KMS-11 (cell line): ENCODE measurements at regions not wholly inside any gene's neighbourhood (a gene's known extent, or its start where the extent isn't known, plus 50 kb on each side); places are given as distances from the start of the nearest gene placed in this dataset.

Experiments
- H2AFZ ChIP-seq: fragments of 200-600 bp; sonication (generic); 2 replicates; pipeline ENCODE4 v1.6.1; 2016; ENCODE audit warnings: antibody characterized with exemption, mixed run types, low read depth
- H3K27ac ChIP-seq: fragments of 200-600 bp; sonication (generic); 2 replicates; pipeline ENCODE4 v1.6.1; 2016; ENCODE audit warnings: mild to moderate bottlenecking, mixed run types
- H3K27me3 ChIP-seq: fragments of 200-600 bp; sonication (generic); 2 replicates; pipeline ENCODE4 v1.6.1; 2017; ENCODE audit warnings: mild to moderate bottlenecking, low read depth, mixed run types, moderate library complexity; ENCODE audit not compliant: insufficient read depth
- H3K36me3 ChIP-seq: fragments of 200-600 bp; sonication (generic); 2 replicates; pipeline ENCODE4 v1.6.1; 2017; ENCODE audit warnings: mild to moderate bottlenecking, mixed run types; ENCODE audit not compliant: insufficient read depth
- H3K4me1 ChIP-seq: fragments of 200-600 bp; sonication (generic); 2 replicates; pipeline ENCODE4 v1.6.1; 2016; ENCODE audit warnings: mild to moderate bottlenecking, low read depth, mixed run types; ENCODE audit not compliant: poor library complexity, severe bottlenecking
- H3K4me2 ChIP-seq: fragments of 200-600 bp; sonication (generic); 2 replicates; pipeline ENCODE4 v1.7.0; 2016; ENCODE audit warnings: mild to moderate bottlenecking, mixed run types
- H3K4me3 ChIP-seq: fragments of 200-600 bp; sonication (generic); IDR thresholded peaks from 2 replicates; pipeline ENCODE4 v1.6.1; 2017; ENCODE audit warnings: low read depth, low read length, mixed read lengths; ENCODE audit not compliant: insufficient read depth
- H3K79me2 ChIP-seq: fragments of 200-600 bp; sonication (generic); 2 replicates; pipeline ENCODE4 v1.6.1; 2016; ENCODE audit warnings: low read depth, mixed run types; ENCODE audit not compliant: insufficient read depth
- H3K9ac ChIP-seq: fragments of 200-600 bp; sonication (generic); 2 replicates; pipeline ENCODE4 v1.6.1; 2016; ENCODE audit warnings: mild to moderate bottlenecking, mixed run types
- H4K20me1 ChIP-seq: fragments of 200-600 bp; sonication (generic); 2 replicates; pipeline ENCODE4 v1.6.1; 2016; ENCODE audit warnings: mild to moderate bottlenecking, mixed run types; ENCODE audit not compliant: insufficient read depth
- TF ChIP-seq, protein P1 (sequence below): fragments of 200-600 bp; sonication (generic); conservative IDR thresholded peaks from 2 replicates; pipeline ENCODE4 v1.6.1; 2017; ENCODE audit warnings: low read depth, mild to moderate bottlenecking, antibody characterized with exemption, low read length, moderate library complexity, mixed read lengths

DNA sequence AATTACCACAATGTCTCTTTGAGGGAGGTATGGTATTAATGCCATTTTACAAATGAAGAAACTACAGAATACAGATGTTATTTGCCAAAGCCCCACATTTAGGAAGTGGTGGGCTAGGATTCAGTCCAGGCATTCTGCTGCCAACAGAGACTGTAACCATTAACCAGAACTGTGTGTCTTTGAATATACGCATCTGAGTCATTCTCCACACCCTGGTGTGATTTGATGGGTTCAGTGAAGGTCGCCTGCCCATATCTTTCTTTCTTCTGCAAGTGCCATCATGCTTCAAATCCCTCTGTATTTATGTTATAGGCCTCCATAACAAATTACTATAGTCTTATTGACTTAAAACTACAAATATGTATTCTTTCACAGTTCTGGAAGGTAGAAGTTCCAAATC is 479.0 kb upstream of the DCC start:
- no peak overlapping the region for H3K9ac ChIP-seq
- H4K20me1 ChIP-seq = no peaks in the 10 kb centered on the region
- no peak overlapping the region for H3K27ac ChIP-seq
- no peak overlapping the region for H3K4me3 ChIP-seq
- no peaks in the 10 kb centered on the region for H3K4me1 ChIP-seq
- H3K4me2 ChIP-seq = no peak overlapping the region
- H3K79me2 ChIP-seq = no peaks in the 10 kb centered on the region
- TF ChIP-seq, protein P1, sequence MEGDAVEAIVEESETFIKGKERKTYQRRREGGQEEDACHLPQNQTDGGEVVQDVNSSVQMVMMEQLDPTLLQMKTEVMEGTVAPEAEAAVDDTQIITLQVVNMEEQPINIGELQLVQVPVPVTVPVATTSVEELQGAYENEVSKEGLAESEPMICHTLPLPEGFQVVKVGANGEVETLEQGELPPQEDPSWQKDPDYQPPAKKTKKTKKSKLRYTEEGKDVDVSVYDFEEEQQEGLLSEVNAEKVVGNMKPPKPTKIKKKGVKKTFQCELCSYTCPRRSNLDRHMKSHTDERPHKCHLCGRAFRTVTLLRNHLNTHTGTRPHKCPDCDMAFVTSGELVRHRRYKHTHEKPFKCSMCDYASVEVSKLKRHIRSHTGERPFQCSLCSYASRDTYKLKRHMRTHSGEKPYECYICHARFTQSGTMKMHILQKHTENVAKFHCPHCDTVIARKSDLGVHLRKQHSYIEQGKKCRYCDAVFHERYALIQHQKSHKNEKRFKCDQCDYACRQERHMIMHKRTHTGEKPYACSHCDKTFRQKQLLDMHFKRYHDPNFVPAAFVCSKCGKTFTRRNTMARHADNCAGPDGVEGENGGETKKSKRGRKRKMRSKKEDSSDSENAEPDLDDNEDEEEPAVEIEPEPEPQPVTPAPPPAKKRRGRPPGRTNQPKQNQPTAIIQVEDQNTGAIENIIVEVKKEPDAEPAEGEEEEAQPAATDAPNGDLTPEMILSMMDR = no peak
- no peak overlapping the region for H2AFZ ChIP-seq
- H3K36me3 ChIP-seq = no peaks in the 10 kb centered on the region
- no peaks in the 10 kb centered on the region for H3K27me3 ChIP-seq

DNA sequence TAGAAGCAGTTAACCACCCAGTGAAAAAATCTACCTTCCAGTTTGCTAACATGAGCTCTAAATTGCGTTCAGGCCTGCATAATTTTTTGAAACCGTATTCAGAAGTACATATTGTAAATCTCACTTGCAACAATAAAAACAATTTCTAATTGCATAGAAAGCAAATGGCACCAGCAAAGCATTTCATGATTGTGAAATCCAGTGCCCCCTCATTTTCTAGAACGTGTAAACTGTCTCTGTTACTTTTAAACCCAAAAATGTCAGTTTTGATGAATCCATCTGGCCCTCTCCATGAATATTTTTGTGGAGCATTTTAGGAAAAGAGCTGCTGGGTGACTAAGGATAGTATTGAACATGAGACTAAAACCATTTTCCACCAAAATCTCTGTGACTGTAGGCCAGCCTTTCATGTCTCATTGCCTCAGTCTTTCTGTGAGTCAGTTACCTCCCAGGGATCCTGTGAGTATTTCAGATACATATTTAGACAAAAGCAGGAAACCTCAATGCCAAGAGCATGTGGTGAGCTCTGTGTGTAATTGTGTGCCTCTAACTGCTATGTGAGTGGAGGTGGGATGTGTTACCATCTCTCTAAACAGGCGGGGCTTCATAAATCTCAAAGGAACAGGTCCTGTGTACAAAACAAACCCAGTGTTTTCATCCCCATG is 477.8 kb upstream of the DCC start:
- Histone ChIP-seq H2AFZ (no peak overlapping the region), H3K79me2 (no peaks in the 10 kb centered on the region), H4K20me1 (no peaks in the 10 kb centered on the region), H3K4me3 (no peak overlapping the region), H3K27ac (no peak overlapping the region), H3K4me2 (no peak overlapping the region), H3K9ac (no peak overlapping the region), H3K4me1 (no peaks in the 10 kb centered on the region), H3K27me3 (no peaks in the 10 kb centered on the region), H3K36me3 (no peaks in the 10 kb centered on the region)
- TF ChIP-seq, protein P1 = no peak

DNA sequence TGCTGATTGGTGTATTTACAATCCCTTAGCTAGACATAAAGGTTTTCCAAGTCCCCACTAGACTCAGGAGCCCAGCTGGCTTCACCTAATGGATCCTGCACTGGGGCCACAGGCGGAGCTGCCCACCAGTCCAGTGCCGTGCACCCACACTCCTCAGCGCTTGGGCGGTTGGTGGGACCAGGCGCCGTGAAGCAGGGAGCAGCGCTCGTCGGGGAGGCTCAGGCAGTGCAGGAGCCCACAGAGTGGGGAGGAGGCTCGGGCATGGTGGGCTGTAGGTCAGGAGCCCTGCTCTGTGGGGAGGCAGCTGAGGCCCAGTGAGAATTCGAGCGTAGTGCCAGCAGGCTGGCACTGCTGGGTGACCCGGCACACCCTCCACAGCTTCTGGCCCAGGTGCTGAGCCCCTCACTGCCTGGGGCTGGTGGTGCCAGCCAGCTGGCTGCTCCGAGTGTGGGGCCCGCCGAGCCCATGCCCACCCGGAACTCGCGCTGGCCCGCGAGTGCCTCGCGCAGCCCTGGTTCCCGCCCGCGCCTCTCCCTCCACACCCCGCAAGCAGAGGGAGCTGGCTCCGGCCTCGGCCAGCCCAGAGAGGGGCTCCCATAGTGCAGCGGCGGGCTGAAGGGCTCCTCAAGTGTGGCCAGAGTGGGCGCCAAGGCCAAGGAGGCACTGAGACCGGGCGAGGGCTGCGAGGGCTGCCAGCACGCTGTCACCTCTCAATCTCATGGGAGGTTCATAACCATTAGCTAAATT is 475.6 kb upstream of the DCC start:
- H3K9ac ChIP-seq = no peak overlapping the region
- H3K79me2 ChIP-seq = no peaks in the 10 kb centered on the region
- TF ChIP-seq, protein P1 = no peak
- no peak overlapping the region for H2AFZ ChIP-seq
- no peaks in the 10 kb centered on the region for H3K4me1 ChIP-seq
- H3K4me3 ChIP-seq = no peak overlapping the region
- no peaks in the 10 kb centered on the region for H3K27me3 ChIP-seq
- H3K27ac ChIP-seq = no peak overlapping the region
- H4K20me1 ChIP-seq = no peaks in the 10 kb centered on the region
- H3K4me2 ChIP-seq = no peak overlapping the region
- H3K36me3 ChIP-seq = no peaks in the 10 kb centered on the region

DNA sequence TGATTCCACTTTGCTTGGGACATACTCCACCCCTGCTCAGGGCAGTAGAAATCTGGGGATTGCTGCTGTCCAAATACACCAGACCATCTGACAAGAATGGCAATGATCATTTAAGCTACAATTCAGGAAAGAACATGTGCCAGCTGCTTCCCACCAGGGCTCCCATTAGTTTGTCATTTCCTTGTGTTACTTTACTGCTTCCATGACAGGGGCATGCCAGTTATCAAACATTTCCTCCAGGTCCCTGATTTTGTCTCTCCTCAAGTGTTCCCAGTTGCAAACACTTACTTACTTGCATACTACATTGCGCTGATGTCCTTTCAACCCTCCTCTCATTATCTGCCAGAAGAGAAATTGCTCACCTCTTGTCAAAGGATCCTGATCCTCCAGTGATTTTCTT is 474.5 kb upstream of the DCC start:
- Histone ChIP-seq H4K20me1 (no peaks in the 10 kb centered on the region), H3K4me2 (no peak overlapping the region), H3K4me3 (no peak overlapping the region), H3K9ac (no peak overlapping the region), H3K27ac (no peak overlapping the region), H3K36me3 (no peaks in the 10 kb centered on the region), H3K79me2 (no peaks in the 10 kb centered on the region), H3K4me1 (no peaks in the 10 kb centered on the region), H3K27me3 (no peaks in the 10 kb centered on the region), H2AFZ (no peak overlapping the region)
- TF ChIP-seq, protein P1 = no peak
